ENCODE measurements at regions not wholly inside any gene's neighbourhood (a gene's known extent, or its start where the extent isn't known, plus 50 kb on each side); places are given as distances from the start of the nearest gene placed in this dataset.

GRCh38 chr12:38153737-38154061, 162.9 kb upstream of the ALG10B start:
- H3K36me3 Mint-ChIP-seq (ENCODE audit: low read depth) = no peaks in the 10 kb centered on the region
- no peak overlapping the region for H3K27ac Mint-ChIP-seq (ENCODE audit: unreplicated experiment)
- H3K4me3 Mint-ChIP-seq (ENCODE audit: unreplicated experiment) = no peak overlapping the region
- no peak for TF ChIP-seq CTCF (IDR thresholded peaks at IDR 0.05)
- no peaks in the 10 kb centered on the region for H3K27me3 Mint-ChIP-seq (ENCODE audit: low read depth)
- H3K9me3 Mint-ChIP-seq (ENCODE audit: low read depth) = peaks cover 14% of the 10 kb centered on the region
- DNase-seq (ENCODE audit: low spot score) = no peak
- no peaks in the 10 kb centered on the region for H3K4me1 Mint-ChIP-seq (ENCODE audit: low read depth)

- Mint-ChIP-seq H3K27me3 (ENCODE audit: low read depth) (no peaks in the 10 kb centered on the region), H3K27ac (ENCODE audit: unreplicated experiment) (no peak overlapping the region), H3K4me1 (ENCODE audit: low read depth) (no peaks in the 10 kb centered on the region), H3K36me3 (ENCODE audit: low read depth) (no peaks in the 10 kb centered on the region), H3K9me3 (ENCODE audit: low read depth) (peaks cover 9% of the 10 kb centered on the region), H3K4me3 (ENCODE audit: unreplicated experiment) (no peak overlapping the region)
- TF ChIP-seq CTCF (IDR thresholded peaks at IDR 0.05) = no peak
- DNase-seq (ENCODE audit: low spot score) = peak; percentile 72
These were observed 162.2 kb upstream of the ALG10B start for GRCh38 chr12:38154096-38155019.

GRCh38 chr12:38155020-38155395, 161.6 kb upstream of the ALG10B start:
- TF ChIP-seq CTCF (IDR thresholded peaks at IDR 0.05) = no peak
- Mint-ChIP-seq H3K4me1 (ENCODE audit: low read depth) (no peaks in the 10 kb centered on the region), H3K9me3 (ENCODE audit: low read depth) (peaks cover 9% of the 10 kb centered on the region)

GRCh38 chr12:38155526-38156496, 160.8 kb upstream of the ALG10B start:
- Mint-ChIP-seq H3K27ac (ENCODE audit: unreplicated experiment) (no peak overlapping the region), H3K9me3 (ENCODE audit: low read depth) (peaks cover 4% of the 10 kb centered on the region), H3K4me1 (ENCODE audit: low read depth) (no peaks in the 10 kb centered on the region), H3K27me3 (ENCODE audit: low read depth) (no peaks in the 10 kb centered on the region), H3K4me3 (ENCODE audit: unreplicated experiment) (no peak overlapping the region), H3K36me3 (ENCODE audit: low read depth) (no peaks in the 10 kb centered on the region)
- TF ChIP-seq CTCF (IDR thresholded peaks at IDR 0.05) = no peak
- no peak for DNase-seq (ENCODE audit: low spot score)

More at GRCh38 chr12:38155020-38155395, 161.6 kb upstream of the ALG10B start:
- DNase-seq (ENCODE audit: low spot score) = no peak
- Mint-ChIP-seq H3K36me3 (ENCODE audit: low read depth) (no peaks in the 10 kb centered on the region), H3K27me3 (ENCODE audit: low read depth) (no peaks in the 10 kb centered on the region), H3K27ac (ENCODE audit: unreplicated experiment) (no peak overlapping the region), H3K4me3 (ENCODE audit: unreplicated experiment) (no peak overlapping the region)

Data from chondrocyte (in vitro differentiated cells).